ENCODE measurements at regions not wholly inside any gene's neighbourhood (a gene's known extent, or its start where the extent isn't known, plus 50 kb on each side); places are given as distances from the start of the nearest gene placed in this dataset.

GRCh38 chr3:18830087-18830486 is 318.2 kb upstream of the KCNH8 start:
- TF ChIP-seq, protein P1, sequence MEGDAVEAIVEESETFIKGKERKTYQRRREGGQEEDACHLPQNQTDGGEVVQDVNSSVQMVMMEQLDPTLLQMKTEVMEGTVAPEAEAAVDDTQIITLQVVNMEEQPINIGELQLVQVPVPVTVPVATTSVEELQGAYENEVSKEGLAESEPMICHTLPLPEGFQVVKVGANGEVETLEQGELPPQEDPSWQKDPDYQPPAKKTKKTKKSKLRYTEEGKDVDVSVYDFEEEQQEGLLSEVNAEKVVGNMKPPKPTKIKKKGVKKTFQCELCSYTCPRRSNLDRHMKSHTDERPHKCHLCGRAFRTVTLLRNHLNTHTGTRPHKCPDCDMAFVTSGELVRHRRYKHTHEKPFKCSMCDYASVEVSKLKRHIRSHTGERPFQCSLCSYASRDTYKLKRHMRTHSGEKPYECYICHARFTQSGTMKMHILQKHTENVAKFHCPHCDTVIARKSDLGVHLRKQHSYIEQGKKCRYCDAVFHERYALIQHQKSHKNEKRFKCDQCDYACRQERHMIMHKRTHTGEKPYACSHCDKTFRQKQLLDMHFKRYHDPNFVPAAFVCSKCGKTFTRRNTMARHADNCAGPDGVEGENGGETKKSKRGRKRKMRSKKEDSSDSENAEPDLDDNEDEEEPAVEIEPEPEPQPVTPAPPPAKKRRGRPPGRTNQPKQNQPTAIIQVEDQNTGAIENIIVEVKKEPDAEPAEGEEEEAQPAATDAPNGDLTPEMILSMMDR (IDR thresholded peaks at IDR 0.05; ENCODE audit: control insufficient read depth, extremely low read depth, insufficient read depth) = no peak
- no peak for DNase-seq (ENCODE audit: low read depth)
- no peak overlapping the region for H3K4me3 ChIP-seq (ENCODE audit: low read depth, low read length)

DNA sequence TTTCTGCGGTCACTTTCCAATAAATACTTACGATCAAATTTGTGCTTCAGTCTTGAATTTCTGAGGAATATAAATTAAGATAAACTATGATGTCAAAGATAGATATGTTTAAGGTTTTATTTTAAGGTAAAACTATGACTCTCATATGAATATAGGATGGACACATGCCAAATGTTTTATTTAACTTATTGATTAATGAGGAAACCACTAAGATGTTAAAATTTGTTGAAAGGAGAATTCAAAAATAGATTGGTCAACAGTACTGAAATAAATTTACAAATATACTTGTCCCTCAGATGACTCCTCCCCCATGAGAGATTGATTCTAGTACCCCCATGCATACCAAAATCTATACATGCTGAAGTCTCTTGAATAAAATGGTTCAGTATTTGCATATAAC is 319.7 kb upstream of the KCNH8 start:
- no peak for DNase-seq (ENCODE audit: low read depth)
- TF ChIP-seq, protein P1 (IDR thresholded peaks at IDR 0.05; ENCODE audit: control insufficient read depth, extremely low read depth, insufficient read depth) = no peak

GRCh38 chr3:18827664-18828063 is 320.6 kb upstream of the KCNH8 start:
- TF ChIP-seq, protein P1 (IDR thresholded peaks at IDR 0.05; ENCODE audit: control insufficient read depth, extremely low read depth, insufficient read depth) = no peak
- no peak for DNase-seq (ENCODE audit: low read depth)
- H3K4me3 ChIP-seq (ENCODE audit: low read depth, low read length) = no peak overlapping the region

More for the DNA sequence above, 319.7 kb upstream of the KCNH8 start:
- no peak overlapping the region for H3K4me3 ChIP-seq (ENCODE audit: low read depth, low read length)

DNA sequence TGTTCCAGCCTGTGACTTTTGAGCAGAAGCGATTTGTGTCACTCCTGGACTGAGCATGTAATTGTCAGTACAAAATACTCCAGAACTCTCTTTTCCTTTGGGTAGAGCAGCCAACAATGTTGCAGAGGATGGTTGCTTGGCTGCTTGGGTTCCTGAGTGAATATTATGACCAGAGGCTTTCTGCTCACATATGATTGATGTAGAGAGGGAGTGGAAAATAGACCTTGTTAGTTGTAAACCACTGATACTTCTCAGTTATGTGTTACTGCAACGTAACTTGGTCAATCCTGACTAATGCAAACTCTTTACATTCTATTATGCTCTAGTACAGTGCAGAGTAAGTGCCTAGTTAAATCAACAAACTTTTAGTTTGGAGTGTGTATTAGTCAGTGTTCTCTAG is 322.6 kb upstream of the KCNH8 start:
- H3K4me3 ChIP-seq (ENCODE audit: low read depth, low read length) = no peak overlapping the region
- no peak for DNase-seq (ENCODE audit: low read depth)
- TF ChIP-seq, protein P1 (IDR thresholded peaks at IDR 0.05; ENCODE audit: control insufficient read depth, extremely low read depth, insufficient read depth) = no peak

GRCh38 chr3:18813300-18813699 is 335.0 kb upstream of the KCNH8 start:
- no peak for DNase-seq (ENCODE audit: low read depth)
- TF ChIP-seq, protein P1 (IDR thresholded peaks at IDR 0.05; ENCODE audit: control insufficient read depth, extremely low read depth, insufficient read depth) = no peak
- no peak overlapping the region for H3K4me3 ChIP-seq (ENCODE audit: low read depth, low read length)

GRCh38 chr3:18812316-18812715 is 336.0 kb upstream of the KCNH8 start:
- no peak for DNase-seq (ENCODE audit: low read depth)
- TF ChIP-seq, protein P1 (IDR thresholded peaks at IDR 0.05; ENCODE audit: control insufficient read depth, extremely low read depth, insufficient read depth) = no peak
- no peak overlapping the region for H3K4me3 ChIP-seq (ENCODE audit: low read depth, low read length)

DNA sequence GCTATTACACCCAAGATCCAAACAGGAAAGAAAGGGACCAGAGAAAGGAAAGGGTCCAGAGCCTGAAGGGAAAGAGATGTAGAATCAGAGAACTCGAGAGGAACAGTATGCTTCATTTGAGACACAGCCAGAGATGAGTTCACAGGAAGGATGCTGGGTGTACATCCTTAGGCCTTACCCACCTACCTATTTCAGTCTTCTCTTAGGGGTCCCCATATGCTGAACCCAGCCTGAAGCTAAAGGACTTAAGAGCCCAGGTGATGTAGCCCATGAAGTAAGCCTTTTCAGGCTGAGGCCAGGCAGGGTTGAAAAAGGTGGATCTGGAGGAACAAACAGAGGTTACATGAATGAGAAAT is 338.0 kb upstream of the KCNH8 start:
- TF ChIP-seq, protein P1 (IDR thresholded peaks at IDR 0.05; ENCODE audit: control insufficient read depth, extremely low read depth, insufficient read depth) = no peak
- no peak for DNase-seq (ENCODE audit: low read depth)
- H3K4me3 ChIP-seq (ENCODE audit: low read depth, low read length) = no peak overlapping the region

Measured in LNCaP clone FGC (cell line).